ENCODE measurements at regions not wholly inside any gene's neighbourhood (a gene's known extent, or its start where the extent isn't known, plus 50 kb on each side); places are given as distances from the start of the nearest gene placed in this dataset.

- TF ChIP-seq TAF1 (IDR thresholded peaks at IDR 0.05; ENCODE audit: low read depth) (no peak), REST (IDR thresholded peaks at IDR 0.05; ENCODE audit: low read depth) (no peak), TEAD4 (IDR thresholded peaks at IDR 0.05) (no peak), EP300 (IDR thresholded peaks at IDR 0.05; ENCODE audit: borderline replicate concordance) (no peak), MAX (IDR thresholded peaks at IDR 0.05) (no peak), CEBPB (IDR thresholded peaks at IDR 0.05) (no peak), CREB1 (IDR thresholded peaks at IDR 0.05; ENCODE audit: low read depth) (no peak), RAD21 (IDR thresholded peaks at IDR 0.05; ENCODE audit: low read depth) (no peak), EGR1 (IDR thresholded peaks at IDR 0.05) (no peak), TCF12 (IDR thresholded peaks at IDR 0.05; ENCODE audit: low read depth) (no peak), YY1 (IDR thresholded peaks at IDR 0.05; ENCODE audit: low read depth) (no peak), ZBTB7A (IDR thresholded peaks at IDR 0.05; ENCODE audit: low read depth) (no peak)
Observed at GRCh38 chr6:137549106-137549505, 54.9 kb upstream of the OLIG3 start.
